AG10803 (cell line): ENCODE measurements at regions not wholly inside any gene's neighbourhood (a gene's known extent, or its start where the extent isn't known, plus 50 kb on each side); places are given as distances from the start of the nearest gene placed in this dataset.

Source experiments
- DNase-seq: peaks from one replicate; pipeline ENCODE4 v3.0.0; 2010; ENCODE audit warnings: low read depth
- H3K4me3 ChIP-seq: 2 replicates; pipeline ENCODE4 v1.5.1; 2011; ENCODE audit warnings: mild to moderate bottlenecking, low read length, control low read depth
- TF ChIP-seq, protein P1 (sequence below): conservative IDR thresholded peaks from 2 replicates; pipeline ENCODE4 v1.5.1; 2011; ENCODE audit warnings: mild to moderate bottlenecking, low read length, control low read depth, inconsistent platforms

DNA sequence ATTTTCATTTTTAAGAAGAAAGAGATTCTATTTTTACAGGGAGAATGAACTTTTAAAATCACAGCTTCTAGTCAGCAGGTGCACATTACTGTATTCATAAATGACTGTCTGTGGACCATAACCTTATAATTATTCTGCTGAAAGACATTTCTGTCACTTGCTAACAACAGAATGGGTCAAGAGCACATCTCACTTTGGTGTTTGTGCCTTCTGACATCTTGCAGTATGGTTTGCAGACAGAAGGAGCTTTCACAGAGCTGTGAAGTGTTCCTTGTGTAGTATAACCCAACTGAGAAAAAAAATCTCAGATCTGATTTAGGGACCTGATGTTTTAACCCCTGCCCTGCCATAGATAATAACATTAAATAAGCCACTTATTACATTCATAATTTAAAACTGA lies 131.4 kb upstream of the CTSO start:
- no peak for DNase-seq
- no peak overlapping the region for H3K4me3 ChIP-seq
- TF ChIP-seq, protein P1, sequence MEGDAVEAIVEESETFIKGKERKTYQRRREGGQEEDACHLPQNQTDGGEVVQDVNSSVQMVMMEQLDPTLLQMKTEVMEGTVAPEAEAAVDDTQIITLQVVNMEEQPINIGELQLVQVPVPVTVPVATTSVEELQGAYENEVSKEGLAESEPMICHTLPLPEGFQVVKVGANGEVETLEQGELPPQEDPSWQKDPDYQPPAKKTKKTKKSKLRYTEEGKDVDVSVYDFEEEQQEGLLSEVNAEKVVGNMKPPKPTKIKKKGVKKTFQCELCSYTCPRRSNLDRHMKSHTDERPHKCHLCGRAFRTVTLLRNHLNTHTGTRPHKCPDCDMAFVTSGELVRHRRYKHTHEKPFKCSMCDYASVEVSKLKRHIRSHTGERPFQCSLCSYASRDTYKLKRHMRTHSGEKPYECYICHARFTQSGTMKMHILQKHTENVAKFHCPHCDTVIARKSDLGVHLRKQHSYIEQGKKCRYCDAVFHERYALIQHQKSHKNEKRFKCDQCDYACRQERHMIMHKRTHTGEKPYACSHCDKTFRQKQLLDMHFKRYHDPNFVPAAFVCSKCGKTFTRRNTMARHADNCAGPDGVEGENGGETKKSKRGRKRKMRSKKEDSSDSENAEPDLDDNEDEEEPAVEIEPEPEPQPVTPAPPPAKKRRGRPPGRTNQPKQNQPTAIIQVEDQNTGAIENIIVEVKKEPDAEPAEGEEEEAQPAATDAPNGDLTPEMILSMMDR = no peak

DNA sequence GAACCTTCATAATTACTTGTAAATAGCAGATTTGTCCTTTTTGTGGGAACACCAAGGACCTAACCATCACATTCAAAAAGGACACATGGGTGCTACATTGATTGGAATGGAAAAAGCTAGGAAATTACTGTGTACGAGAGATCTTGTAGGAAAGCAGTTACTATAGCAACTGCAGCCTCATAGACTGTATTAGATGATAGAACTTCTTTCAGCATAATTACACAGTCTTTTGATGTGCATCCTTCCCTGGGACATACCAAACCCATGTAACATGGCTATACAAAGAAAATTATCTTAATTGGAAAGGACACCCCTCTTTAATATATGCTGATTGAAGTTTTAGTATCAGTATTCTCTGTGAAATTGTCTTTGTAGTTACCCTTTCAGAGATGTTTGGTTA lies 130.7 kb upstream of the CTSO start:
- no peak for DNase-seq
- H3K4me3 ChIP-seq = no peak overlapping the region
- TF ChIP-seq, protein P1 = no peak

DNA sequence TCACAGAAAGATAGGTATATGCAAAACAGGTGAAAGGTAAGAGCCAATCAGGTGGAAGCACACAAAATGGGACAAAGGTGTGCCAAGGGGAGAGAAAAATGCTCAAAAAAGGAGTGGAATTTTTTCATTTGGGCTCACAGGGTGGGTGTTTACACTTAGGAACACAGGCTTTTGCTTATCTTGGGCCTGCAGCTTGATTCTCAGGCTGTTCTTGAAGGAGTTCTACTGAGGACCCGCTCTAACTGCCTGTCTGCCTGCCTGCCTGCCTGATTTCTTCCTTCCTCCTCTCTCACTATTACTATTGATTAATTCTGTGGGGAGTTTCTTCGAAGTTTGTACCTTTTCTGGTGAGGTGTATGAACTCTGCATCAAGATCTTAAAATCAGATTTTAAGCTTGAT lies 120.3 kb upstream of the CTSO start:
- no peak for DNase-seq

DNA sequence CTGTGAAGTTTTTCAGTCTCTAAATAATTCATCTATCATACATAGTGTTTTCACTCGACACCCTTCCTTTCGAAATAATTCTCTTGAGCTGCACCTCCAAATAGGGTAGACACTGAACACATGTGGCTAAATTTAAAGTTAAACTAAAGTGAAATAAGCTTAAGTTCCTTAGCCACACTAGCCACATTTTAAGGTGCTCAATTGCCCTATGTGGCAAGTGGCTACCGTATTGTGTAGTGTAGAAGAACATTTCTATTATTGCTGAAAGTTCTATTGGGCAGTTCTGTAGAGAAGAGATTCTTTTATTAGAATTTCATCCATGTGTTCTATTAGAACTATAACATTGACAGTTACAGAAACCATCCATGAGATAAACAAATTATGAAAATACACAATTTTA lies 107.0 kb upstream of the CTSO start:
- TF ChIP-seq, protein P1 = no peak

More for the DNA sequence above, 120.3 kb upstream of the CTSO start:
- TF ChIP-seq, protein P1 = no peak
- no peak overlapping the region for H3K4me3 ChIP-seq

DNA sequence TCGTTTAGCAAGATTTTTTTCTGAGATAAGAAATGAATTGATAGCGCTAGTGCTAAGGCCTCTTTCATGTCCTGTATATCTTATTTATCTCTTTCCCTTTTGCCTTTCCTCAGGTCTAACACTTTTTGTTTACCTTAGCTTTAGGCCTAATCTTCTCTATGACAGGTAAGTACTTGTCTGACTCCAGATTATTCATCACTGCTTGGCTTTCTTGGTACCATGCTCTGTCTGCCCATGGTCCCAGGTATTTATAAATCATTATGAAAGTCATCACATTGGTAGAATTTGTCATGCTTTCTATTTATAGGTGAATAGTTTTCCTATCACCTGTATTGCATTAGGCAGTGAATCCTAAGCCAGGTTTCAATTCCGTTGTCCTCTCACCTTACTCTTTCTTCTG lies 99.5 kb upstream of the CTSO start:
- TF ChIP-seq, protein P1 = no peak
- no peak overlapping the region for H3K4me3 ChIP-seq
- no peak for DNase-seq

More for the DNA sequence above, 107.0 kb upstream of the CTSO start:
- H3K4me3 ChIP-seq = no peak overlapping the region
- no peak for DNase-seq

DNA sequence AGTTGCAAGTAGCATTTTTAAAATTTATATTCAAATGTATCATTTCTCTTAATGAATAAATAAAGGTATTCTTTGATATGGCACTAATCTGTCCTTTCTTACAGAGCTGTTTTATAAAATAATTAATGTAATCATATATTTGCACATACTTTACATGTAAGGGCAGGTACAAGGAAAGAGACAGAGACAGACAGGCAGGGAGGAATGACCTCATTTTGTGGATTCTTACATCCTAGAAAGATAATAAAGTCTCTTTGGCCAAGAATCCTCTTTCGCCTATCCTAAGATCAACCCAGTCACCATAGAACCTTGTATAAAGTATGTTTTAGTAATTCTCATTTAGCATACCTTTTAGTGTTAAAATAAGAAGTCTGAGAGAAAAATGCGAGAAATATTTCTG lies 98.5 kb upstream of the CTSO start:
- TF ChIP-seq, protein P1 = no peak
- DNase-seq = no peak
- no peak overlapping the region for H3K4me3 ChIP-seq

DNA sequence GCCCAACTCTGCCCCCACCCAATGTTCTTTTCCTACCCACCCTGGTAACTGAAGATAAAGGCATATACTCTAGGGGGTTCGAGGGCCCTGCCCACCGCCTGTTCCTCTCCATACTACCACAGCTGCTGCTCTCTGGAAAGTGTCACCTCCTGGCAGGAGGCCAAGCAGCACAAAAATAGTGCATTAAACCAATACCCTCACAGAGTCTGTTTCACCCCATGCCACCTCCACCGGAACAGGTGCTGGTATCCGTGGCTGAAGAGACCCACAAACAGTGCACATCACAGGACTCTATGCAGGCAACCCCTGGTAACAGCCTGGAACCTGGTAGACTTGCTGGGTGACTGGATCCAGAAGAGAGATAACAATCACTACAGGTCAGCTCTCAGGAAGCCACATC lies 85.1 kb upstream of the CTSO start:
- no peak overlapping the region for H3K4me3 ChIP-seq
- TF ChIP-seq, protein P1 = no peak
- no peak for DNase-seq
